Natural killer cell (primary cell): ENCODE measurements at regions not wholly inside any gene's neighbourhood (a gene's known extent, or its start where the extent isn't known, plus 50 kb on each side); places are given as distances from the start of the nearest gene placed in this dataset.

ENCODE experiments used
- ATAC-seq, 3 donors: fragments of 150-1000 bp in 2 of 3; fragments of 200-7000 bp in 1 of 3; cut with Tn5 transposase; 1 replicate in 1 of 3; 2 replicates in 2 of 3; pipeline ENCODE4 v1.10.0; 2021; ENCODE audit warnings: mild to moderate bottlenecking in 2 of 3, moderate library complexity in 2 of 3
- DNase-seq, 2 donors: peaks; one replicate each; pipeline versions ENCODE4 v3.0.0 to v3.0.0-alpha.2; 2013 to 2021; ENCODE audit warnings: mixed read lengths in 1 of 2
- H3K27ac ChIP-seq: one replicate; pipeline ENCODE4 v1.5.1; 2013; ENCODE audit warnings: mild to moderate bottlenecking, low read length
- H3K27me3 ChIP-seq: one replicate; pipeline ENCODE4 v1.6.1; 2013; ENCODE audit warnings: low read length; ENCODE audit not compliant: control insufficient read depth, insufficient read depth
- H3K36me3 ChIP-seq: one replicate; pipeline ENCODE4 v1.6.1; 2013; ENCODE audit warnings: low read length; ENCODE audit not compliant: control insufficient read depth, insufficient read depth
- H3K4me1 ChIP-seq: one replicate; pipeline ENCODE4 v1.6.1; 2013; ENCODE audit warnings: low read length; ENCODE audit not compliant: control insufficient read depth, insufficient read depth
- H3K4me3 ChIP-seq: one replicate; pipeline ENCODE4 v1.5.1; 2013; ENCODE audit warnings: low read length
- H3K9me3 ChIP-seq: one replicate; pipeline ENCODE4 v1.6.1; 2013; ENCODE audit warnings: low read length; ENCODE audit not compliant: control insufficient read depth, insufficient read depth
- H3K27ac Mint-ChIP-seq, 2 donors: one replicate each; pipeline ENCODE4 v1.8.0; 2022; ENCODE audit warnings: mild to moderate bottlenecking in 2 of 2, mixed read lengths in 2 of 2, moderate library complexity in 1 of 2
- H3K27me3 Mint-ChIP-seq, 2 donors: one replicate each; pipeline ENCODE4 v1.8.0; 2022; ENCODE audit warnings: low read depth in 2 of 2, mixed read lengths in 2 of 2
- H3K36me3 Mint-ChIP-seq: one replicate; pipeline ENCODE4 v1.8.0; 2022; ENCODE audit warnings: mixed read lengths
- H3K4me1 Mint-ChIP-seq, 2 donors: one replicate each; pipeline ENCODE4 v1.8.0; 2022; ENCODE audit warnings: mixed read lengths in 2 of 2
- H3K4me3 Mint-ChIP-seq: one replicate; pipeline ENCODE4 v1.8.0; 2022; ENCODE audit warnings: mild to moderate bottlenecking, moderate library complexity, mixed read lengths
- H3K9me3 Mint-ChIP-seq, 2 donors: one replicate each; pipeline ENCODE4 v1.8.0; 2022; ENCODE audit warnings: mixed read lengths in 2 of 2
- WGBS: methylation state at CpG from one replicate; pipeline ENCODE4 v1.1.7; 2013; ENCODE audit warnings: missing lambda C conversion rate; ENCODE audit not compliant: insufficient coverage; 5-methylcytosine and 5-hydroxymethylcytosine counted together
- intact Hi-C: fragments of 100-400 bp; cut with micrococcal nuclease; formaldehyde crosslinking; loops from one replicate; pipeline ENCODE4 v1.14.2; 2022
- TF ChIP-seq, protein P1 (sequence below): fragments of 200-600 bp; IDR thresholded peaks from one replicate; pipeline ENCODE4 v1.8.0; 2022; ENCODE audit warnings: antibody characterized with exemption

DNA sequence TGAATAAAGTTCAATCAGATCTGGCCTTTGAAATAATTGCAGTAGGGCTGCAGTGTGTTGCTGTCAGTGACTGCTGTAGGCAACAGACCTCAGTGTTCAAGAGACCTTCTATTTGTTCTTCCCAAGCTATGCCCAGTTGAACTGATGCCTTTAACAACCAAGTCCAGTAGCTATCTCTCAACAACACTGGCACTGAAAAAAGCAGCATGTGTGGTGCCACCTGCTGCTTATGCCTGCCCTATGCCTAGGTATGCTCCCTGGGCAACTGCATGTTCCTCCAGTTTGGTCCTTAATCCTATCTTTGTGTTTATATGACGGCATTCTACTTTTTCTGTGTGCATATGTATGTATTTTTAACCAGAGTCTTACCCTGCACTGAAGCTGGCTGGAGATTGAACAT lies 523.9 kb upstream of the MEX3C start:
- Mint-ChIP-seq H3K27ac (no peak overlapping the region), H3K9me3 (peaks cover 0 to 2% of the 10 kb centered on the region in 2 donors), H3K4me3 (no peak overlapping the region), H3K36me3 (no peaks in the 10 kb centered on the region), H3K4me1 (no peaks in the 10 kb centered on the region), H3K27me3 (peaks cover 0 to 3% of the 10 kb centered on the region in 2 donors)
- intact Hi-C loops = no loop called here
- TF ChIP-seq, protein P1, sequence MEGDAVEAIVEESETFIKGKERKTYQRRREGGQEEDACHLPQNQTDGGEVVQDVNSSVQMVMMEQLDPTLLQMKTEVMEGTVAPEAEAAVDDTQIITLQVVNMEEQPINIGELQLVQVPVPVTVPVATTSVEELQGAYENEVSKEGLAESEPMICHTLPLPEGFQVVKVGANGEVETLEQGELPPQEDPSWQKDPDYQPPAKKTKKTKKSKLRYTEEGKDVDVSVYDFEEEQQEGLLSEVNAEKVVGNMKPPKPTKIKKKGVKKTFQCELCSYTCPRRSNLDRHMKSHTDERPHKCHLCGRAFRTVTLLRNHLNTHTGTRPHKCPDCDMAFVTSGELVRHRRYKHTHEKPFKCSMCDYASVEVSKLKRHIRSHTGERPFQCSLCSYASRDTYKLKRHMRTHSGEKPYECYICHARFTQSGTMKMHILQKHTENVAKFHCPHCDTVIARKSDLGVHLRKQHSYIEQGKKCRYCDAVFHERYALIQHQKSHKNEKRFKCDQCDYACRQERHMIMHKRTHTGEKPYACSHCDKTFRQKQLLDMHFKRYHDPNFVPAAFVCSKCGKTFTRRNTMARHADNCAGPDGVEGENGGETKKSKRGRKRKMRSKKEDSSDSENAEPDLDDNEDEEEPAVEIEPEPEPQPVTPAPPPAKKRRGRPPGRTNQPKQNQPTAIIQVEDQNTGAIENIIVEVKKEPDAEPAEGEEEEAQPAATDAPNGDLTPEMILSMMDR = no peak
- DNase-seq = no peak
- ATAC-seq = no peak
- H3K4me3 ChIP-seq = no peak overlapping the region
- no peaks in the 10 kb centered on the region for H3K9me3 ChIP-seq
- 58% methylated on average over 1 of the region's 1 CpG for WGBS
- H3K36me3 ChIP-seq = no peaks in the 10 kb centered on the region
- no peaks in the 10 kb centered on the region for H3K4me1 ChIP-seq
- H3K27me3 ChIP-seq = no peaks in the 10 kb centered on the region
- H3K27ac ChIP-seq = no peak overlapping the region

DNA sequence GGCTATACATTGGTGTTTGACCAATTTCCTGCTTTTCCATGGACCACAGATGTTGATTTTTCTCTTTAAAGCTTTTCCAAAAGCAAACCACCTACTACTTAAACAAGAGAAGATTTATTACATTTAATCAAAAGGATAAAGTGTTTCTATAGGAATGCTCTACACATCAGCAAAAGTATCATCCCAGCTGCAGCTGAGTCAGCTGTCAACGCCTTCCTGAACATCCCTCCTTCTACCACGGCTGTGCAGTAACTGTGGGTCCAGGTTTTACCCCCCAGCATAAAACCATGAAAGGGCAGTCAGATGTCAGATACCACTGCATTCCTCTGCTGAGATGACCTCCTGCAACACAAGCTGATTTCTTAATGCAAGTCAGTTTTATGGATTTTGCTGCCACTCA lies 524.5 kb upstream of the MEX3C start:
- WGBS = 79% methylated on average over 2 of the region's 2 CpGs
- H3K27ac Mint-ChIP-seq = no peak overlapping the region
- Histone ChIP-seq H3K4me3 (no peak overlapping the region), H3K36me3 (no peaks in the 10 kb centered on the region), H3K27ac (no peak overlapping the region), H3K27me3 (no peaks in the 10 kb centered on the region), H3K9me3 (no peaks in the 10 kb centered on the region), H3K4me1 (no peaks in the 10 kb centered on the region)
- TF ChIP-seq, protein P1 = no peak
- H3K4me1 Mint-ChIP-seq = no peaks in the 10 kb centered on the region
- ATAC-seq (no peak), DNase-seq (no peak)
- peaks cover 0 to 3% of the 10 kb centered on the region in 2 donors for H3K27me3 Mint-ChIP-seq
- intact Hi-C loops = no loop called here
- H3K36me3 Mint-ChIP-seq = no peaks in the 10 kb centered on the region
- H3K4me3 Mint-ChIP-seq = no peak overlapping the region
- H3K9me3 Mint-ChIP-seq = peaks cover 0 to 2% of the 10 kb centered on the region in 2 donors

DNA sequence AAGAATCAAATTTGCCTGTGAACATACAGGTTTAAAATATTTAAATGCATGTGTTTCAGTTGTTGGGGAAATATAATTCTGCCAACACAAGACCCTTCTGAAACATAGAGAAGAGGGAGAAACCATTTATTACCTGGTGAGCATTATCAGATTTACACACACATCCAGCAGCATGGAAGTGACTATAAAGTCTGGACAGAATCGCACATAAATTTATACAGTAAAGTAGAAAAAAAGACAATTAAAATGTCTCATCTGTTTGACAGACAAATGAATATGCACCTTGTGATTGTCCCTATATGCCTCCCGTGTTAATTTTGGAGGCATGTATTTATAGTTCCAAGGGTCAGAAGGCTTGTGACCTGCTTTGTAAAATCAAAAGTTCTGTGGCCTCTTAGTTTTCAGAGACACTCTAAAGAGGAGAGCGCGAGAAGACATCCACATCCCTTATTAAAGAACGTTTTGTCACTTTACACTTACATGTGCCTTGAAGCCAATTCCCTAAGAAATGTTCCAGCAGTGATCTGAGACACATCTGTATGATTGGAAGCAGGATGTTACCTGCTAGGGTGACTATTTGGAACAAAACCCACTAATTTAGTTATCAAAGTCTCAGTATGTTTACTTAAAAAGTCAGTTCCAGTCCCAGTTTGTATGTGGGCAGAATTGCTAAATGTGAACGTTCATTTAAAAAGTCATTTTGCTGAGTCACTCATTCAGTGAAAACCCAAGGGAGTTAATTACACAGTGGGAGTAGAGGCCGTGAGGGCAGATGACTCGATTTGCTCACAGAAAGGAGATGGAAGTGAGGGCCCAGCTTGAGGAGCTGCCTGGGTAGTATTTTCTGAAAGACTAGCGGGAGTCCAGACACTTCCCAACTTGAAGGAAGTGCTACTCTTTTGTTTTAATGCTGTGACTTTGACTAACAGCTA lies 527.6 kb upstream of the MEX3C start:
- H3K36me3 ChIP-seq = no peaks in the 10 kb centered on the region
- H3K27me3 ChIP-seq = no peaks in the 10 kb centered on the region
- H3K4me1 Mint-ChIP-seq = no peaks in the 10 kb centered on the region
- 74% methylated on average over 9 of the region's 9 CpGs for WGBS
- no peaks in the 10 kb centered on the region for H3K9me3 ChIP-seq
- TF ChIP-seq, protein P1 = no peak
- ATAC-seq (no peak), DNase-seq (no peak)
- no peak overlapping the region for H3K27ac Mint-ChIP-seq
- intact Hi-C loops = no loop called here
- H3K4me3 ChIP-seq = no peak overlapping the region
- peaks cover 2 to 5% of the 10 kb centered on the region in 2 donors for H3K9me3 Mint-ChIP-seq
- H3K4me1 ChIP-seq = no peaks in the 10 kb centered on the region
- H3K27me3 Mint-ChIP-seq = peaks cover 0 to 6% of the 10 kb centered on the region in 2 donors
- no peak overlapping the region for H3K27ac ChIP-seq
- H3K36me3 Mint-ChIP-seq = no peaks in the 10 kb centered on the region
- H3K4me3 Mint-ChIP-seq = no peak overlapping the region
